AG04449 (cell line): ENCODE measurements at regions not wholly inside any gene's neighbourhood (a gene's known extent, or its start where the extent isn't known, plus 50 kb on each side); places are given as distances from the start of the nearest gene placed in this dataset.

ENCODE experiments used
- CTCF ChIA-PET: fragments of 350-600 bp; formaldehyde crosslinking; extraction: SDS; loops from one replicate; lab custom pipeline; 2021; ENCODE audit warnings: antibody characterized with exemption; lab: Yijun Ruan, JAX
- POLR2A ChIA-PET: fragments of 400-600, 350-600 bp; formaldehyde crosslinking; extraction: SDS; loops from one replicate; lab custom pipeline; 2020; ENCODE audit warnings: antibody characterized with exemption, inconsistent platforms; lab: Yijun Ruan, JAX
- DNase-seq: peaks from one replicate; pipeline ENCODE4 v3.0.0-alpha.2; 2010; ENCODE audit warnings: low read depth, low spot score
- H3K4me3 ChIP-seq: 2 replicates; pipeline ENCODE4 v1.5.1; 2011; ENCODE audit warnings: low read depth, mild to moderate bottlenecking, control low read depth, low read length
- TF ChIP-seq, protein P1 (sequence below): IDR thresholded peaks from one replicate; pipeline ENCODE4 v1.5.1; 2011; ENCODE audit warnings: mild to moderate bottlenecking, moderate library complexity, low read length, control low read depth, inconsistent platforms; ENCODE audit not compliant: insufficient read depth; ENCODE audit errors: missing control alignments

GRCh38 chr4:181987392-181987791 is 255.8 kb upstream of the TENM3 start:
- no peak overlapping the region for H3K4me3 ChIP-seq
- no peak for DNase-seq
- TF ChIP-seq, protein P1, sequence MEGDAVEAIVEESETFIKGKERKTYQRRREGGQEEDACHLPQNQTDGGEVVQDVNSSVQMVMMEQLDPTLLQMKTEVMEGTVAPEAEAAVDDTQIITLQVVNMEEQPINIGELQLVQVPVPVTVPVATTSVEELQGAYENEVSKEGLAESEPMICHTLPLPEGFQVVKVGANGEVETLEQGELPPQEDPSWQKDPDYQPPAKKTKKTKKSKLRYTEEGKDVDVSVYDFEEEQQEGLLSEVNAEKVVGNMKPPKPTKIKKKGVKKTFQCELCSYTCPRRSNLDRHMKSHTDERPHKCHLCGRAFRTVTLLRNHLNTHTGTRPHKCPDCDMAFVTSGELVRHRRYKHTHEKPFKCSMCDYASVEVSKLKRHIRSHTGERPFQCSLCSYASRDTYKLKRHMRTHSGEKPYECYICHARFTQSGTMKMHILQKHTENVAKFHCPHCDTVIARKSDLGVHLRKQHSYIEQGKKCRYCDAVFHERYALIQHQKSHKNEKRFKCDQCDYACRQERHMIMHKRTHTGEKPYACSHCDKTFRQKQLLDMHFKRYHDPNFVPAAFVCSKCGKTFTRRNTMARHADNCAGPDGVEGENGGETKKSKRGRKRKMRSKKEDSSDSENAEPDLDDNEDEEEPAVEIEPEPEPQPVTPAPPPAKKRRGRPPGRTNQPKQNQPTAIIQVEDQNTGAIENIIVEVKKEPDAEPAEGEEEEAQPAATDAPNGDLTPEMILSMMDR, result no peak
- CTCF ChIA-PET, result no interaction called here
- POLR2A ChIA-PET, result no interaction called here

GRCh38 chr4:181989071-181989470 is 254.1 kb upstream of the TENM3 start:
- no peak overlapping the region for H3K4me3 ChIP-seq
- TF ChIP-seq, protein P1, result no peak
- ChIA-PET CTCF (interaction anchor here (1.0 kb wide), 1 partner anchor 9 kb away, joined by 4 read pairs; no protein-coding TSS in a partner anchor), POLR2A (no interaction called here)
- no peak for DNase-seq

GRCh38 chr4:181991369-181992108 is 251.7 kb upstream of the TENM3 start:
- ChIA-PET POLR2A (no interaction called here), CTCF (no interaction called here)
- DNase-seq, result no peak
- TF ChIP-seq, protein P1, result no peak
- no peak overlapping the region for H3K4me3 ChIP-seq

DNA sequence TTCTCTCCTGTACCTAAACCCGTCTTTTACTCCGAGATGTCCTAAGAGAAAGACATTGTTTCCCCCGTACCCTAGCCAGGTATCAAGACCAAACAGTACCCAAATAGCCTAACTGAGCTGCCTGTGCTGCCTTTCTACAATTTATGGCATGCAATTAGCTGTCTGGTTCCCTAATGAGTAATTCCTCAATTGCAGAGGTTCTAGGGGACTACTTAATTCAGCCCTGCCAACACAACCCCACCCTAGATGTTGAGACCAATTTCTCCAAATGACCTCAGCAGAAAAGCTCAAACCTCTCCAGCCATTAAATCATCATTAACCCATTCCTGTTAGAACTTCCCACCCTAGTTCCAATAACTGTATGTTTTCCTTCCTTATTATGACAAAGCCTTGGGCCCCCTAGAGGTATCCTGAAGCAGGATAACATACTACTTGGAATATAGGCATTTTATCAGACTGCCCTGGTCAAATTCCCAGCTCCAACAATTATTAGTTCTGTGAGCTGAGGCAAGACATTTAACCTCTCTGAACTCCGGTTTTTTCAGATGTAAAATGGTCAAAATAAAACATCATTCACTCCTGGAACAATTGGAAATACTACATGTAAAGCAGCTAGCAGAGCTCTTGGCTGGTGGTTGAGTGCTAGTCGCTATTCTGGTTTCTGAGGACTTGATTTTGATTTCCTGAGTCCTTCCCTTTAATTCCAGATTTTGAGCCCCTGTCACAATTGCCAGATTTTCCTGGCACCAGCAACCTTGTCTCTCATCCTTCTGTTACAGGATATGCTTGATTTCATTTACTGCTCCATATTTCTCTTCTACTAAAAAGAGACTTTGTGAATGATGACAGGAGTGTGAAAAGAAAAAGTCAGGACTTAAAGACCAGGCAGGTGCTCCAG is 244.6 kb upstream of the TENM3 start:
- DNase-seq, result no peak
- TF ChIP-seq, protein P1, result peak; percentile 1
- ChIA-PET POLR2A (no interaction called here), CTCF (interaction anchor here (0.6 to 1.2 kb wide), 4 partner anchors 9 to 25 kb away, joined by 3 to 5 read pairs (median 4); no protein-coding TSS in a partner anchor)
- H3K4me3 ChIP-seq, result no peak overlapping the region

DNA sequence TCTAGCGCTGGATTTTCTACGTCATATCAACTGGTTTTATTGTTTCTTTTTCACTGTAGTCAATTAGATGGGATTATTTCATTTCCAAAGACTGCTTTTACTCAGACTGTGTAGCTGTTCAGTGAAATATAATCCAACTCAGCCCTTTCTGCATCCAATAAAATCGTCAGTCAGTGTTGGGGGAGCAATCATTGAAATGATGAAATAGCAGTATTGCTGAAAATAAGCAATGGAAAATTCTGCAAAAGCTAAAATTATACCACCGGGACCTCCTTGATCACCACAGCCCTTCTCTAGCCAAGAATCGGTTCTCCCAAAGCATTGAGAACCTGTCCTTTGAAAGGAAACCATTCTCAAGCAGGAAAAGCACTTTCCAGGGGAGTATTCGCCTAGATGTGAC is 243.1 kb upstream of the TENM3 start:
- H3K4me3 ChIP-seq, result no peak overlapping the region
- TF ChIP-seq, protein P1, result no peak
- no peak for DNase-seq
- CTCF ChIA-PET, result no interaction called here
- POLR2A ChIA-PET, result no interaction called here

DNA sequence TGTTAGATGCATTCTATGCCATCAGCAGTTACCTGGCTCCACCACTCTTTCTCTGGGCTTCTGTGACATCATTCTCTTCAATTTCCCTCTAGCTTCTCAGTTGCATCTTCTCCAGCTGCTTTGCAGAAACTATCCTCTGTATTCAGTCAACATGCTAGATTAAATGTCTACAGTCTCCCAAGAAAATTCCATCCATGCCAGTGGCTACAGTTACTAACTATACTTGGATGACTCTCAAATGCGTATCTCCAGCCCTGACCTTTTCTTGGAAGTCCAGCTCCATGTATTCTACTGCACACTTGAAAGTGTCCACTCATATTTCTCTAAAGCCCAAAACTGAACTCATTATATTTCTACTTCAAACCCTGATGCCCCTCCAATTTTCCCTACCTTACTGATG is 232.3 kb upstream of the TENM3 start:
- TF ChIP-seq, protein P1, result no peak
- DNase-seq, result peak; percentile 55
- ChIA-PET CTCF (interaction anchor here (1.3 kb wide), 1 partner anchor 9 kb away, joined by 3 read pairs; no protein-coding TSS in a partner anchor), POLR2A (no interaction called here)
- no peak overlapping the region for H3K4me3 ChIP-seq
